RWPE1 (cell line): ENCODE measurements at regions not wholly inside any gene's neighbourhood (a gene's known extent, or its start where the extent isn't known, plus 50 kb on each side); places are given as distances from the start of the nearest gene placed in this dataset.
"Not testable (repeated sequence)": the region's sequence is repeated elsewhere in the genome, so short reads cannot be mapped to it uniquely, and the experiment has no call there.

Experiments
- CTCF ChIA-PET: fragments of 350-600 bp; sonication (Branson Sonifier 250); formaldehyde crosslinking; extraction: SDS; loops from one replicate; lab custom pipeline; 2021; lab: Yijun Ruan, JAX
- POLR2A ChIA-PET: fragments of 400-600 bp; formaldehyde crosslinking; extraction: SDS; loops from one replicate; lab custom pipeline; 2020; ENCODE audit warnings: antibody characterized with exemption; ENCODE audit not compliant: low non-redundant PET; lab: Yijun Ruan, JAX
- DNase-seq: peaks from one replicate; pipeline ENCODE4 v3.0.0; 2012; ENCODE audit warnings: low spot score
- H3K27ac ChIP-seq: fragments of 450-650 bp; 2 replicates; pipeline ENCODE4 v1.5.1; 2017
- CTCF ChIP-seq: fragments of 450-650 bp; conservative IDR thresholded peaks from 2 replicates; pipeline ENCODE4 v1.5.1; 2017; ENCODE audit warnings: low read depth, mild to moderate bottlenecking

- ChIA-PET CTCF (no interaction called here), POLR2A (no interaction called here)
- no peak overlapping the region for H3K27ac ChIP-seq
- no peak for DNase-seq
- TF ChIP-seq CTCF: no peak
These were observed 79.4 kb upstream of the MRPS22 start for GRCh38 chr3:139264375-139264774.

- no peak overlapping the region for H3K27ac ChIP-seq
- ChIA-PET POLR2A (no interaction called here), CTCF (no interaction called here)
- TF ChIP-seq CTCF: no peak
- DNase-seq: no peak
These were observed 78.4 kb upstream of the MRPS22 start for GRCh38 chr3:139265131-139266016.

DNA sequence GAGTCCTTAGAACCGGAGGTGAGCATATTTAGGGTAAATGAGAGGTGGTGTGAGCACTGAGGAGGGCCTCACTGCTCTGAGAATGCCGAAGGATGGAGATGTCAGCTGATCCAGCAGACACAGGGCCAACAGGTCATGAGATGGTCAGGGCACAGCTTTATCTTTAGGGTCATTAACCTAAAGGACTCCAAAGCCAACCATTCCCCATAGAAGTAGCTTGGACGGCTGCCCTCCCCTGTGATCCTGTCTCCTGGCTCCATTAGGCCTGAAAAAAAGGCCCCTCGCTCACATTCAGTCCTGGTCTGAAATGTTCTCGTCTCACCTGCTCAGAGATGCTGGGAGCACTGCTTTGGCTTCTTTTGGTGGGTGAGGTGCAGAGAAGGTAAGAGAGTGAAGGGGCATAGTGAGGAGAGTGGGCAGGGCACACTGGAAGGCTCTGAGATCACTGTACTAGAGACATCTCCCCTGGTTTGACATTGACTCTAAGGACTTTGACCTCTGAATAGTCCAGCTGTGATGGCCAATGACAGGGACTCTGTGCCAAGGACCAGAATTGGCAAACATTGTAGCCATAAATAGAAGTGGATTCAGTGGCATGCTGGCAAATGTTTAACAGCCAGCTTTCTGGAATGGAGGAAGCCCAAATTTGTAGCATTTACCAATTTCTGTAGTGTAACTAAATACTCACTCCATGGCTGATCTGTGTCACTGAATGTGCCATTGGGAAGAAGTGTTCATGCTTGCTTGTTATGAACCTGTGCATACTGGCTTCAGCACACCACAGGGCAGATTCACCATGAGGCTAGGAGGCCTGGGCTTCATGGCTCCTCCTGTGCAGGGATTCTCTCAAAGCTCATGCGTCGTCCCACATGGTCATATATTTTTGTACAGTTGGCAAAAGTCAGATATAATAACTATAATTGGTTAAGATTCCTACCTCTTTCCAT, 76.2 kb upstream of the MRPS22 start:
- TF ChIP-seq CTCF: no peak
- CTCF ChIA-PET: interaction anchor here (0.6 kb wide), 1 partner anchor 820 kb away, joined by 6 read pairs; no protein-coding TSS in a partner anchor
- POLR2A ChIA-PET: no interaction called here
- no peak overlapping the region for H3K27ac ChIP-seq
- no peak for DNase-seq

DNA sequence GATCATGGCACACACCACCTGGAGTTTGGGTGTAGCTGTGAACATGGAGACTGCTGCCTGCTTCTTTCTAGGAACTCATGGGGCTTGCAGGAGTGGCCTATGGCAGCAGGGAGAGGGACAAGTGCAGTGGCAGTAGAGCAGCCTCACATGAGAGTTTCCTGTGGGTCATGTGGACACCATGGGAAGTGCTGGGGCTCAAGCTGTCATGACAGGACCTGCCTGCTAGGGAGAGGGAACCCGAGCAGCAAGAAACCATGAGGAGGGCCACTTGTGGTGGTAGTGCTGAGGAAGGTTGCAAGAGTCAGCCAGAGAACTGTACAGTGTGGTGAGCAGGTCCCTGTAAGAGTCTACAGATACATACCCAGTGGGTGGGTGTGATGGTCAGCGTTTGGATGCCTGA, 73.8 kb upstream of the MRPS22 start:
- no peak for DNase-seq
- ChIA-PET CTCF (no interaction called here), POLR2A (no interaction called here)
- no peak overlapping the region for H3K27ac ChIP-seq
- no peak for TF ChIP-seq CTCF

DNA sequence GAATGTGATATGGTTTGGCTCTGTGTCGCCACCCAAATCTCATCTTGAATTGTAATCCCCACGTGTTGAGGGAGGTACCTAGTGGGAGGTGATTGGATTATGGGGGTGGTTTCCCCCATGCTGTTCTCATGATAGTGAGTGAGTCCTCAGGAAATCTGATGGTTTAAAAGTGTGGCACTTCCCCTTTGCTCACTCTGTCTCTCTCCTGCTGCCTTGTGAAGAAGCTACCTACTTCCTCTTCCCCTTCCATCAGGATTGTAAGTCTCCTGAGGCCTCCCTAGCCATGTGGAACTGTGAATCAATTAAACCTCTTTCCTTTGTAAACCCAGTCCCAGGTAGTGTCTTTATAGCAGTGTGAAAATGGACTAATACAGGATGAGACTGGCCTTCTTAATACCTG, 73.2 kb upstream of the MRPS22 start:
- CTCF ChIA-PET: interaction anchor here (0.6 to 1.2 kb wide), 2 partner anchors 19 to 200 kb away, joined by 3 read pairs; no protein-coding TSS in a partner anchor
- POLR2A ChIA-PET, DNase-seq, H3K27ac ChIP-seq: not testable (repeated sequence)

DNA sequence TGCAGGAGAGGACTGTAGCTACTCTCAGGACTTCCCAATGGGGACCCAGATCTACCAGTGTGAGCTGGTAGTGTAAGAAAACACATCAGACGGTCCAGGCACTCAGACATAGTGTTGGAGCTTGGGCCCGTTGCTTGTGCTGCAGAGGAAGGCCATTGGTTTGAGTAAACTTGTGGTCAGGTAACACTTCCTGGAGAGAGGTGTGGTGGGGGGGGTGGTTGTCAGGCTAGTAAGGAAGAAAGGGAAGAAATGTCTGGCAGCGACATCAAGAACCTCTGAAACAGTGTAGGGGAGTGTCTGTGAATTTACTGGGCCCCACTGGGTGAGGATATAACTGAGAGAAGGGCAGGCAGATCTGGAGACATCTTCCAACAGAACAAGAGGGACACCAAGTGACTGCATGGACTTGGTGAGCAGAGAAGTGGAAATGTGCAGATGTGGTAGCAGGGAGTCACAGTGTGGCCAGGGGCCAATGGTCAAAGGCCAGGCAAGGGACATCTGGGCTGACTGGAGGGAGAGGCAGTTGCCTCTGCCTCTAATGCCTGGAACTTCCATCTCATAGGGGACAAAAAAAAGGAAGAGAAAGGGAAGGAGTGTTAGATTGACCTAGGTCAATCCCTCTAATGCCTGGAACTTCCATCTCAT, 63.7 kb upstream of the MRPS22 start:
- no peak overlapping the region for H3K27ac ChIP-seq
- no peak for DNase-seq
- TF ChIP-seq CTCF: no peak
- ChIA-PET POLR2A (no interaction called here), CTCF (no interaction called here)
